ENCODE measurements at regions not wholly inside any gene's neighbourhood (a gene's known extent, or its start where the extent isn't known, plus 50 kb on each side); places are given as distances from the start of the nearest gene placed in this dataset.
A peak's percentile ranks its signal among the peaks of the same experiment; 100 is the strongest.

GRCh38 chr3:144141496-144141895, 169.9 kb downstream of the DIPK2A start:
- no peak for DNase-seq (ENCODE audit: low read depth)
- TF ChIP-seq, protein P1, sequence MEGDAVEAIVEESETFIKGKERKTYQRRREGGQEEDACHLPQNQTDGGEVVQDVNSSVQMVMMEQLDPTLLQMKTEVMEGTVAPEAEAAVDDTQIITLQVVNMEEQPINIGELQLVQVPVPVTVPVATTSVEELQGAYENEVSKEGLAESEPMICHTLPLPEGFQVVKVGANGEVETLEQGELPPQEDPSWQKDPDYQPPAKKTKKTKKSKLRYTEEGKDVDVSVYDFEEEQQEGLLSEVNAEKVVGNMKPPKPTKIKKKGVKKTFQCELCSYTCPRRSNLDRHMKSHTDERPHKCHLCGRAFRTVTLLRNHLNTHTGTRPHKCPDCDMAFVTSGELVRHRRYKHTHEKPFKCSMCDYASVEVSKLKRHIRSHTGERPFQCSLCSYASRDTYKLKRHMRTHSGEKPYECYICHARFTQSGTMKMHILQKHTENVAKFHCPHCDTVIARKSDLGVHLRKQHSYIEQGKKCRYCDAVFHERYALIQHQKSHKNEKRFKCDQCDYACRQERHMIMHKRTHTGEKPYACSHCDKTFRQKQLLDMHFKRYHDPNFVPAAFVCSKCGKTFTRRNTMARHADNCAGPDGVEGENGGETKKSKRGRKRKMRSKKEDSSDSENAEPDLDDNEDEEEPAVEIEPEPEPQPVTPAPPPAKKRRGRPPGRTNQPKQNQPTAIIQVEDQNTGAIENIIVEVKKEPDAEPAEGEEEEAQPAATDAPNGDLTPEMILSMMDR (conservative IDR thresholded peaks at IDR 0.05; ENCODE audit: control insufficient read depth, insufficient read depth, low read depth, low read length) = no peak
- no peak overlapping the region for H3K4me3 ChIP-seq (ENCODE audit: control insufficient read depth, low read depth, low read length)

DNA sequence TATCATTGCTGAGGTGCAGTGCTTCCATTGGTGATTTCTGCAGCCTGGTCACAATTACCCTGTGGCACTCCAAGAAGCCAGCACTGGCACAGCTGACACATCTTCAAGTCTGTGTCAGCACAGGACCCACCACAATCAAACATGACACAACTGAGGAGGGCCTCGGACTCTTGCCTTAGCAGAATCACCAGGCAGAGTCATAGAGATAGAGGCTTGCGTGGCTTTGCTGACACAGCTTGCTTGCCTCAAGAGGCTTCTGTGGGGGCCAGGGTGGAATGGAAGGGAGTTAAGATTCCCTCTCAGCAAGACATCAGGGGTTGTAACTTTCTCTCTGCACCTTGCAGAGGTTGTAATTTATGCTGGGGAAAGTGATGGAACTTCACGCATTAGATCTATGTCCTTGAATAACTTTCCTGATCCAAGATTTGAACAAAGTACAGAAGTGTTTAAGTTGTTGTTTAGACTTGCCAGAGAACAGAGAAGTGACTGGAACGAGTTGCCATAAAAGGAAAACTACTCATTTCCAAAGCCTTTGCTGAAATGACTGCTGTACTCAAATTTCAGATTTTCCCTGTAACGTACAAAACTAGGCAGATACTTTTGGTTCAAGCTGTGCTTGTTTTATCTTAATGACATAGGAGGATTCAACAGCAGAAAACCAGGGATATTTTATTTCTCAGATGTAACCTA, 170.7 kb downstream of the DIPK2A start:
- TF ChIP-seq, protein P1 (conservative IDR thresholded peaks at IDR 0.05; ENCODE audit: control insufficient read depth, insufficient read depth, low read depth, low read length) = no peak
- H3K4me3 ChIP-seq (ENCODE audit: control insufficient read depth, low read depth, low read length) = no peak overlapping the region
- DNase-seq (ENCODE audit: low read depth) = peak; percentile 50

- no peak overlapping the region for H3K4me3 ChIP-seq (ENCODE audit: control insufficient read depth, low read depth, low read length)
- DNase-seq (ENCODE audit: low read depth) = no peak
- TF ChIP-seq, protein P1 (conservative IDR thresholded peaks at IDR 0.05; ENCODE audit: control insufficient read depth, insufficient read depth, low read depth, low read length) = no peak
Measured at GRCh38 chr3:144148356-144148755, 176.7 kb downstream of the DIPK2A start.

DNA sequence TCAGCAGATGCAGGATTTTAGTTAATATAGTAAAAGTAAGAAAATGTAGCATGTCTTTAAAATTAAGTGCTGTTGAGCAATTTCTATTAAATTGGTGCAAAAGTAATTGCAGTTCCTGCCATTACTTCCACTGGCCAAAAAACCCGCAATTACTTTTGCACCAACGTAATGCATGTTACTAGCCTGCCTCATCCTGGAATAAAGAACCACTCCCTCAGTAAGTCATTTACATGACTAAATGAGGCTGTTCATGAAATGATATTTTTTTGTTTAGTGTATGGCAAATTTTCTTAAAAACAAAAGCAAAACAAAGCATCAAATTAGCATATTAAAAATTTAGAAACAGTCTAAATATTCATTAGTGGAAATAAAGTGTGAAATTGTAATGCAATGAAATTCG, 180.4 kb downstream of the DIPK2A start:
- no peak for DNase-seq (ENCODE audit: low read depth)
- H3K4me3 ChIP-seq (ENCODE audit: control insufficient read depth, low read depth, low read length) = no peak overlapping the region
- TF ChIP-seq, protein P1 (conservative IDR thresholded peaks at IDR 0.05; ENCODE audit: control insufficient read depth, insufficient read depth, low read depth, low read length) = no peak

DNA sequence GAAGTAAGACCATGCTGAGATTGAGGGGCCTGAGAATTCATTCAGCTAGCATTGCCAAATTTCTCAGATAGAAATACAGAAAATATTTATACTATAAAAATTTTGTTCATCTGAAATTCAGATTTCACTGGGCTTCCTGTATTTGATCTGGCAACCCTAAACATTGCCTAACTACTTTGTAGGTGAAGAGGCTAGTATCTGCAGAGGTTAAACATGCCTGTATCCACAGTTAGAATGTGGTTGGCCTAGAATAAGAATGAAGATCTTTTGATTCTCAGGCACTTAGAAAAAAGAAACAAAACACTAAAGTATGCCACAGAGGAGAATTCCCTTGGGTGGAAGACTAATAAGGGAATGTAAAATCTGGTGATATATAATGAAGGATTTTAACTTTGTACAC, 189.0 kb downstream of the DIPK2A start:
- H3K4me3 ChIP-seq (ENCODE audit: control insufficient read depth, low read depth, low read length) = no peak overlapping the region
- TF ChIP-seq, protein P1 (conservative IDR thresholded peaks at IDR 0.05; ENCODE audit: control insufficient read depth, insufficient read depth, low read depth, low read length) = no peak
- no peak for DNase-seq (ENCODE audit: low read depth)

- no peak overlapping the region for H3K4me3 ChIP-seq (ENCODE audit: control insufficient read depth, low read depth, low read length)
- TF ChIP-seq, protein P1 (conservative IDR thresholded peaks at IDR 0.05; ENCODE audit: control insufficient read depth, insufficient read depth, low read depth, low read length) = no peak
- DNase-seq (ENCODE audit: low read depth) = peak; percentile 74
Measured at GRCh38 chr3:144162042-144162441, 190.4 kb downstream of the DIPK2A start.
